GM12873 (cell line): ENCODE measurements at regions not wholly inside any gene's neighbourhood (a gene's known extent, or its start where the extent isn't known, plus 50 kb on each side); places are given as distances from the start of the nearest gene placed in this dataset.

Experiments
- TF ChIP-seq, protein P1 (sequence below): IDR thresholded peaks from 2 replicates; pipeline ENCODE4 v1.5.1; 2012; ENCODE audit warnings: low read depth, mild to moderate bottlenecking, moderate library complexity, low read length, control low read depth; ENCODE audit not compliant: insufficient read depth; ENCODE audit errors: missing control alignments

DNA sequence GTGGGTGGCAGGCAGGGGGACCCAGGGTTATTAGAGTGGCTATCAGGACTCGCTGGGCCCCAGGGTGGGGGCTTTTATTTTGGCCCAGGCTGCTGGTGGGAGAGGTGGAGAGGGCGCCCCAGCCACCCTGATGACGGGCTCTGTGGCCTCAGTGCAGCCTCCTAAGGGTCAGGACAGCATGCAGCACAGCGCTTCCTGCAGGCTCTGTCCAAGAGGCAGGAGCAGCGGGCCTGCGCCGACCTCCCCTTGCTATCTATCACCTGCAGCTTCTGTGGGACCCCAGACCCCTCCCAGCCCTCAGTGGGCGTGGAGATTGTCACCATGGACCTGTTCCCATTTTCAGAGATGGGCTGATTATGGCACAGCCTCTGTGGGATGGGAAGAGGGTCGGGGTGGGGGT lies 54.3 kb upstream of the PPARA start:
- TF ChIP-seq, protein P1, sequence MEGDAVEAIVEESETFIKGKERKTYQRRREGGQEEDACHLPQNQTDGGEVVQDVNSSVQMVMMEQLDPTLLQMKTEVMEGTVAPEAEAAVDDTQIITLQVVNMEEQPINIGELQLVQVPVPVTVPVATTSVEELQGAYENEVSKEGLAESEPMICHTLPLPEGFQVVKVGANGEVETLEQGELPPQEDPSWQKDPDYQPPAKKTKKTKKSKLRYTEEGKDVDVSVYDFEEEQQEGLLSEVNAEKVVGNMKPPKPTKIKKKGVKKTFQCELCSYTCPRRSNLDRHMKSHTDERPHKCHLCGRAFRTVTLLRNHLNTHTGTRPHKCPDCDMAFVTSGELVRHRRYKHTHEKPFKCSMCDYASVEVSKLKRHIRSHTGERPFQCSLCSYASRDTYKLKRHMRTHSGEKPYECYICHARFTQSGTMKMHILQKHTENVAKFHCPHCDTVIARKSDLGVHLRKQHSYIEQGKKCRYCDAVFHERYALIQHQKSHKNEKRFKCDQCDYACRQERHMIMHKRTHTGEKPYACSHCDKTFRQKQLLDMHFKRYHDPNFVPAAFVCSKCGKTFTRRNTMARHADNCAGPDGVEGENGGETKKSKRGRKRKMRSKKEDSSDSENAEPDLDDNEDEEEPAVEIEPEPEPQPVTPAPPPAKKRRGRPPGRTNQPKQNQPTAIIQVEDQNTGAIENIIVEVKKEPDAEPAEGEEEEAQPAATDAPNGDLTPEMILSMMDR = no peak

DNA sequence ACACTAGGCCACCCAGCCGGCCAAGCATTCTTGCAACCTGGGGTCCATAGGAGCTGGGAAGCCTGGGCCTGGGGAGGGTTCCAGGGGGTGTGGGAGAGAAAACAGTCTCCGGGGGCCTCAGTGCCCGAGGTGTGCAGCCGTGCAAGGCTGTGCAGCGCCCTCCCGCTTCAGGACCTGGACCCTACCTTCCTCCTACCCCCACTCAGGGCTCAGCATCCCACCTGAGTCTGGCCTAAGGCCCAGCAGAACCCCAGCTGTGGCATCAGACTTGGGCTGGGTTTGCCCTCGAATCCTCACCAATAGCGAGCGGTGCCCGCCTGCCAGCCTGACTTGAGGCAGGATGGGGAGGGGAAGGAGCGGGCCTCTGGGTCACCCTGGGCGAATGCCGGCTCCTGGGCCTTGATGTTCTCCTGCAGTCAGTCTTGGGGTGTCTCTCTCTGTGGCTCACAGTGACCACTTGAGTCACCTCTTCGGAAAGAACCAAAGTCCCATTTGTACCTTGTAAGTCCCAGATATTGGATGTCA lies 53.6 kb upstream of the PPARA start:
- TF ChIP-seq, protein P1 = no peak

DNA sequence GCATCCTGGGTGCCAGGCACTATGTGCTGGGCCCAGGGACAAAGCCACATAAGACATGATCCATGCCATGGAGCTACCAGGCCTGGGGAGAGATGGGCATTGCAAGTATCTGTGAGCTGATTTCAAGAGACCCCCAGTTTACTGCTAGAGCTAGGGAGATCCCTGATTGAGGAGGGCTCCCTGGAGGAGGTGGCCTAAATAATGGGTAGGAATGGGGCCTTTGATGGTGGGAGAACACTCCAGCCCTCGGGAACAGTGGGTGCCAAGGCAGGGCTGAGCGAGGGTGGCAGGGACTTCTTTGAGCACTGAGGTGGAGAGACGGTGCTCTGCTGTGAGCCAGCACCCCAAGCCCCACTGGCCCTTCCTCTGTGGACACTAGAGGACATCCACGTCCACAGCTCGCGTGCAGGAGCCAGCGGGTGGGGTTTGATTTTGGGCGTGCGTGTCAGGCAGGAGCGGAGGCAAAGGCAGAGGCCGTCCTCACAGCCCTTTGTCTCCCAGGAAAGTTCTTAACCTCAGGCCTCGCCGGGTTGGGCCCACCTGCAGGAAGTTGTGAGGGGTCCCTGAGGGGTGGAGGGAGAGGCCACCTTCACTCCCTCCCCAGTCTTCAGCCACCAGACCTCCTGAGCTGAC lies 52.9 kb upstream of the PPARA start:
- TF ChIP-seq, protein P1 = no peak

DNA sequence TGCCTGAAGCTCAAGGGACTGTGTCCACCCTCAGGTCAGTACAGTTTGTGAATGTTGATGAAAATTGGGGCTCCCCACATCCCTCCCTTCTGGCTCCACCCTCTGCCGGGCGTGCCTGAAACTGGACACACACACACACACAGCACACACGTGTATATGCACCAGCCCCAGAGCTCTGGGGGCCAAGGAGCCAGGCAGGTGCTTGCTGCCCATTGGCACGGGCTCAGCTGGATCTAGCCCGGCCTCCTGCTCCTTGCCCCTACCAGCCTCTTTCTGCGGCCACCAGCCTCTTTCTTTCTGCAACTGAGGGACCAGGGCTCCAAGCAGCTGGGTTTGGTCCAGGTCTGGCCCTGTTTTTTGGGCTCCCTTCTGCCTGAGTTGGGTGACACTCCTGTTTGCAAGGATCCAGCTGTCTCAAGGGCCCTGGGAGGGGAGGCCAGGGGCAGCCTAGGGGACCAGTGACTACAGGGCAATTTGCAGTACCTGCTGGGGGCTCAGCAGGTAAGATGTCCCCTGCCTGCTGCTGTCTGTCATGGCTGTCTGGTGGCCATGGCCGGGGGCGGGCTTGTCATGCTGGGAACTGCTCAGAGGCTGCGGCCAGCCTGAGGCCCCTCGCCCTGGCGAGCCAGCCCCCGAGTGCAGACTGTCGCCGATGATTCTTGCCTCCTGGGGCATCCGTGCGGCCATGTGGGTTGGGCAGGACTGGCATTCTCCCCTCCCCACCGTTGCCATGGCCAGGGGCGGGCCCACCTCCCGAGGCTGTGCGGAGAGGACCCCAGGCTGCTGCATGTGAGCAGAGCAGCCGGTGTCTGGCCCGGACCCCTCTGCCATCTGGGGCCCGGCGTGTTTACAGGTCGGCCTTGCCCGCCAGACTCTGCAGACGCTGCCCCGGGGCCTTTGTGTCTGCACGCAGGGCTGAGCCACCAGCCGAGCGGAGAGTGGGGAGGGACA lies 51.5 kb upstream of the PPARA start:
- TF ChIP-seq, protein P1 = no peak

DNA sequence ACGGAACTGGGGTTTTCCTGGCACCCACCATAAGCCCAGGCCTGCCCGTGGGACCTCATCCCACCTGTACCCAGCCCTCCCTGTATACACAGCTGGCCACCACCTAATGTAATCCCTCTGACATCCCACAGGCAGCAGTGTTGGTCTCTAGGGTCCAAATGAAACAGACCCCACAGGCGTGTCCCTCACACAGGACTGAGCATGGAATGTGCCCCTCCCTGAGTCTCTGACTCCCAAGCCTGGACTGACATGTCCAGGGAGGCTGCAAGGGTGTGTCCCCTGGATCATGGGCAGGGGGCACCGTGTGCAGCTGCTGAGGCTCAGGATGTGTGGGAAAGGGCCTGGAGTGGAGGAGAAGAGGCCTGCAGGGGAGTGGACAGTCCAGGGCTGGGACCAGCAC lies 50.6 kb upstream of the PPARA start:
- TF ChIP-seq, protein P1 = no peak

DNA sequence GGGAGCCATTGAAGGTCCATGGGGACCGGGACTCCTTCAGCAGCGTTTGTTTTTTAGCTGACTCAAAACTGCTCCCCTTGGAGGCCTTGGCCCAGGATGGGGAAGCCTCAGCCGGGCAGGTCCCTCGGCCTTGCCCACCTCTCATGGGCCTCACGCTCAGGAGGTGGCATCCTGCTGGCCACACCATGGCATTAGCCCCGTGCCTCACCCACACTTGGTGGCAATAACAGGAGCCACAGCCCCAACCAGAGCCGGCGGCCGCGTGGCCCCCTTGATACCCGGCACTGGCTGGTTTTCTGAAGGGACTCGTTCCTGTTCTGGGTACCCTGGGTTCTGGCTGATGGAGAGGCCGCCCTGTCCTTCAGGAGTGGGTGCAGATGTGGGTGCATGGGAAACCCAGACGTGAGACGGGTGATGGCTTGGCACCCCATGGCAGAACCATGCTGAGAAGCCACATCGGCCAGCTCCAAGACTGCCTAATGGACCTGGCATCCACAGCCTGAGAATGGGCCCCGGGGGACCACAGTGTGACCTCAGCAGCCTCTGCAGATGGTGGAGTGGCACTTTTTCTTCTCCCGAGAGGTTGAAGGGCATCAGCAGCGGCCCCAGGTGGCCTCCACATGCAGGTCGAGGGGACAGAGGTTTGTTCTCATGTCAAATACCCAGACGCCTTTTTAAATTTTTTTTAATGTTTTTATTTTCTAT lies 49.8 kb upstream of the PPARA start:
- TF ChIP-seq, protein P1 = no peak
